GM21526 (cell line): ENCODE measurements at regions not wholly inside any gene's neighbourhood (a gene's known extent, or its start where the extent isn't known, plus 50 kb on each side); places are given as distances from the start of the nearest gene placed in this dataset.
A peak's percentile ranks its signal among the peaks of the same experiment; 100 is the strongest.
"Not testable (repeated sequence)": the region's sequence is repeated elsewhere in the genome, so short reads cannot be mapped to it uniquely, and the experiment has no call there.

Experiments
- ATAC-seq: cut with Tn5 transposase; IDR thresholded peaks from one replicate; pipeline ENCODE4 v1.9.1; 2021; ENCODE audit warnings: moderate library complexity; ENCODE audit not compliant: unreplicated experiment, low FRiP score

GRCh38 chr14:65153101-65153500 is 50.8 kb upstream of the MAX start:
- ATAC-seq = no peak

GRCh38 chr14:65156568-65157366 is 54.5 kb upstream of the MAX start:
- ATAC-seq = peak; percentile 83

GRCh38 chr14:65159281-65160062 is 57.2 kb upstream of the MAX start:
- peak; percentile 60 for ATAC-seq

GRCh38 chr14:65160091-65160490 is 57.8 kb upstream of the MAX start:
- ATAC-seq = no peak

- no peak for ATAC-seq
Observed at GRCh38 chr14:65162031-65162430, 59.7 kb upstream of the MAX start.

GRCh38 chr14:65164068-65164824 is 61.9 kb upstream of the MAX start:
- no peak for ATAC-seq

GRCh38 chr14:65164825-65165135 is 62.5 kb upstream of the MAX start:
- no peak for ATAC-seq

- ATAC-seq = no peak
Observed at GRCh38 chr14:65167072-65167645, 64.8 kb upstream of the MAX start.

- ATAC-seq = no peak
Observed at GRCh38 chr14:65168840-65169239, 66.5 kb upstream of the MAX start.

GRCh38 chr14:65169351-65169750 is 67.0 kb upstream of the MAX start:
- ATAC-seq = peak; percentile 84

GRCh38 chr14:65170318-65170717 is 68.0 kb upstream of the MAX start:
- no peak for ATAC-seq

GRCh38 chr14:65170768-65171507 is 68.6 kb upstream of the MAX start:
- ATAC-seq = no peak

- no peak for ATAC-seq
Observed at GRCh38 chr14:65173973-65174693, 71.8 kb upstream of the MAX start.

GRCh38 chr14:65174783-65175182 is 72.5 kb upstream of the MAX start:
- ATAC-seq = no peak

GRCh38 chr14:65177551-65177950 is 75.2 kb upstream of the MAX start:
- ATAC-seq = no peak

- ATAC-seq = not testable (repeated sequence)
Observed at GRCh38 chr14:65179231-65179630, 76.9 kb upstream of the MAX start.

GRCh38 chr14:65179918-65180724 is 77.8 kb upstream of the MAX start:
- ATAC-seq = peak; percentile 82

GRCh38 chr14:65180725-65181025 is 78.4 kb upstream of the MAX start:
- no peak for ATAC-seq
